T47D (cell line): ENCODE measurements at regions not wholly inside any gene's neighbourhood (a gene's known extent, or its start where the extent isn't known, plus 50 kb on each side); places are given as distances from the start of the nearest gene placed in this dataset.

Experiments used
- DNase-seq, 2 experiments: peaks; one replicate each; pipeline versions ENCODE4 v3.0.0 to v3.0.0-alpha.2; 2011 to 2012; ENCODE audit warnings: low read depth in 1 of 2, low spot score in 1 of 2
- JUND ChIP-seq: IDR thresholded peaks from 2 replicates; pipeline ENCODE4 v1.6.1; 2012; ENCODE audit warnings: low read depth
- in situ Hi-C: cut with HindIII; loops from 2 replicates; pipeline ENCODE4 v1.10.0; 2016; ENCODE audit warnings: low sequenced_read_pairs, low pct_unique_long_range_greater_than_20kb

DNA sequence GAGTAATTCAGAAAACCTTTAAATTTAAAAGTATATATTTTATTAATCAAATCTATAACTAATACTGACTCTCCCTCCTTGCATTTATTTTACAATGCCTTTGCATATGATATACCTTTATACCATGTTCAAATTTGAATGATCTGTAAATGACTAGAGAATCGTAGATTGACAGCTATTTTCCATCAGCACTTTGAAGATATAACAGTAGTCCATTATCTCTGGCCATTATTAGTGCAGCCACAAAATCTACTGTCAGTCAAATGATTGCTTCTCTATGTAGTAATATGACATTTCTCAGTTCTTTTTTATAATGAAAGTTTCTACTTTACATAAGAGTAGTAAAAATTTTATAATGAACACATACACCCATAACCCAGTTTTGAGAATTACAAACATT is 1054.8 kb upstream of the B3GALT2 start:
- no peak for DNase-seq
- in situ Hi-C loops: no loop called here
- TF ChIP-seq JUND: no peak

DNA sequence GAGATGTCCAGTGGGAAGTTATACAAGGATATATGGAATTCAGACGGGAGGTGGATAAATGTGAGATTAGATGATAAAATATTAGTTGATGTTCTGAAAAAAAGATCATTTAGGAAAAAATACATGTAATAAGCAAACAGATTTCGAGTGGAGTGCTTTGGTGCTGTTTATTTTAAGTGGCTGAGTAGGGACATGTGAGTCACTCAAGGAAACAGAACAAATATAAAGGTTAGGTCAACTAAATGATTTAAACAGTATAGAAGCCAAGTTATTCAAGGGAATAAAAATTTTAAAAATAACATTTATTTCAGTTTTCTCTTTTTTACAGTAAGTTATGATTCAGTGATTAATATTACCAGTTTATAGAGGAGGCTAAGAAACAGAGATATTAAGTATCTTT is 1046.7 kb upstream of the B3GALT2 start:
- in situ Hi-C loops: no loop called here
- no peak for TF ChIP-seq JUND
- DNase-seq: no peak

GRCh38 chr1:194230351-194231144 is 1044.1 kb upstream of the B3GALT2 start:
- in situ Hi-C loops: no loop called here
- no peak for DNase-seq
- no peak for TF ChIP-seq JUND

- TF ChIP-seq JUND: no peak
- no peak for DNase-seq
Measured at GRCh38 chr1:194228427-194228826, 1042.0 kb upstream of the B3GALT2 start.

GRCh38 chr1:194227161-194227560 is 1040.7 kb upstream of the B3GALT2 start:
- DNase-seq: no peak
- in situ Hi-C loops: no loop called here
- TF ChIP-seq JUND: no peak

More at GRCh38 chr1:194228427-194228826, 1042.0 kb upstream of the B3GALT2 start:
- in situ Hi-C loops: no loop called here

DNA sequence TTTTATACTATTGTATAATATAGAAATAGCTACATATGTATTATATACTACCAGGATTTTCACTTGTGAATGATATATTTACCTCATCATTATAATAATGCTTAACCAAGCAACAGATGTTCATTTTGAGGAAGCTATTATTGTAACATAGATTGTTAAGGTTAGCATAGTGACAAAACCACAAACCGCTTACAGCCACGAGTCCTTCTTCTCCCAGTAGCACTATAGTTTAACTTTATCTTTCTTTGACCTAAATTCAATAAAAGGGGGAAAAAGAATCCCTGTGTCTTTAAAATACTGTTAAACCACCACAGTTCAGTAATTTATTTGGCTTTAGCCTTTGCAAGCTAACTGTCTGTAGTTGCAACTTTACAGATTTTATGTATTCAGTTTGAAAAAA is 1039.4 kb upstream of the B3GALT2 start:
- no peak for DNase-seq
- TF ChIP-seq JUND: no peak
- in situ Hi-C loops: no loop called here

GRCh38 chr1:194223596-194223995 is 1037.2 kb upstream of the B3GALT2 start:
- in situ Hi-C loops: no loop called here
- no peak for TF ChIP-seq JUND
- DNase-seq: no peak

DNA sequence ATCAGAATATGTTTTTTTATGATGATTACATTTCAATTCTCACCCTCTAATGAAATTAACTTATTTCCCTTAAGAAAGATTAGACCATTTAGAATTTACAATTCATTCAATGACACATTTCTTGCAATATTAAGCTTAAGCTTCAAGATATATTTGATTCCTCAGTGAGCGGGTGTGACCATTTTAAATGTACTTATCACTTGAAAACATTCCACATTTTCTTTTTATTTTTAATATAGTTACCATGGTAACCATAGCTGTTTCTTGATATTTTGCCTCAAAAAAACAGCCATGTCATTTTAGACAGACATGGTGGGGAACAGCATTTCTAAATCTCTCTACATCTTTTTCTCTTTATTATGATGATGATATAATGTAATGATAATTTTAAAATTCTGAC is 1029.0 kb upstream of the B3GALT2 start:
- no peak for DNase-seq
- TF ChIP-seq JUND: no peak
- in situ Hi-C loops: no loop called here

DNA sequence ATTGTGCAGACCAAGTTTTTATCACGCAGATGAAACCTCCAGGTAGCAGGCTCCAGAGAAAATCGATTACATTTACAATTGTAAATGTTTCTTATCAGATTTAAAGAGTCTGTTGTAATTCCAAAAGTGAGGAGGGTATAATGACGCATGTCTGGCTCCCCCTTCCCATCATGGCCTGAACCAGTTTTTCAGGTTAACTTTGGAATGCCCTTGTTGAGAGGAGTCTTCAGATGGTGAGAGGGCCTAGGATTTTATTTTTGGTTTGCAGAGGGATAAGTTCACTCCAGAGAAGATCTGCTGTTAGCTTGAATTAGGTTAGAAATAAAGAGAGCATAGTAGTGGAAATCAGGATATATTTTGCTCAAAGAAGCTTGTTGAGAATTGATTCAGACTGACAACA is 1028.3 kb upstream of the B3GALT2 start:
- in situ Hi-C loops: no loop called here
- TF ChIP-seq JUND: no peak
- DNase-seq: peak in 1 of 2 experiments; percentile 11

GRCh38 chr1:194209920-194210319 is 1023.5 kb upstream of the B3GALT2 start:
- in situ Hi-C loops: no loop called here
- no peak for TF ChIP-seq JUND

GRCh38 chr1:194208674-194209073 is 1022.3 kb upstream of the B3GALT2 start:
- TF ChIP-seq JUND: no peak
- no peak for DNase-seq
- in situ Hi-C loops: no loop called here

More at GRCh38 chr1:194209920-194210319, 1023.5 kb upstream of the B3GALT2 start:
- DNase-seq: no peak

GRCh38 chr1:194196562-194196961 is 1010.1 kb upstream of the B3GALT2 start:
- in situ Hi-C loops: no loop called here
- no peak for DNase-seq
- no peak for TF ChIP-seq JUND

- TF ChIP-seq JUND: no peak
- in situ Hi-C loops: no loop called here
- no peak for DNase-seq
Measured at GRCh38 chr1:194194724-194195123, 1008.3 kb upstream of the B3GALT2 start.

DNA sequence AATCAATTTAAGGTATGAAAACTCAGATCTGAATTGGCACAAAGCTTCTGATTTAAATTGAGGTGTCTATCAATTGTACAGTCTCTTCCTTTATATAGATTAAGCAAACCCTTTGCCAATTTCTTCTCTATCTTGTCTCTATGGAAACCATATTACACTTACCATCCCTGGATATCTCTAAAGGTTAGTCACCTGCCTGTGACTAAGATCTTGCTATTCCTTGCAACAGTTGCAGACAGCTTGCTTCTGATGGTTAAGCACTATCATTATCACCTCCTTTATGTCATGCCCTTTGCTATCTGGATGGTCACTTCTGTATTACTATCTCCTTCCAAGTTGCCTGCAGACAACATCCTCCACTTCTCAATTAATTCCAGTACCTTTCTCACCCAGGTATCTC is 998.6 kb upstream of the B3GALT2 start:
- TF ChIP-seq JUND: no peak
- in situ Hi-C loops: no loop called here
- no peak for DNase-seq
